ENCODE measurements at regions not wholly inside any gene's neighbourhood (a gene's known extent, or its start where the extent isn't known, plus 50 kb on each side); places are given as distances from the start of the nearest gene placed in this dataset.
A peak's percentile ranks its signal among the peaks of the same experiment; 100 is the strongest.

DNA sequence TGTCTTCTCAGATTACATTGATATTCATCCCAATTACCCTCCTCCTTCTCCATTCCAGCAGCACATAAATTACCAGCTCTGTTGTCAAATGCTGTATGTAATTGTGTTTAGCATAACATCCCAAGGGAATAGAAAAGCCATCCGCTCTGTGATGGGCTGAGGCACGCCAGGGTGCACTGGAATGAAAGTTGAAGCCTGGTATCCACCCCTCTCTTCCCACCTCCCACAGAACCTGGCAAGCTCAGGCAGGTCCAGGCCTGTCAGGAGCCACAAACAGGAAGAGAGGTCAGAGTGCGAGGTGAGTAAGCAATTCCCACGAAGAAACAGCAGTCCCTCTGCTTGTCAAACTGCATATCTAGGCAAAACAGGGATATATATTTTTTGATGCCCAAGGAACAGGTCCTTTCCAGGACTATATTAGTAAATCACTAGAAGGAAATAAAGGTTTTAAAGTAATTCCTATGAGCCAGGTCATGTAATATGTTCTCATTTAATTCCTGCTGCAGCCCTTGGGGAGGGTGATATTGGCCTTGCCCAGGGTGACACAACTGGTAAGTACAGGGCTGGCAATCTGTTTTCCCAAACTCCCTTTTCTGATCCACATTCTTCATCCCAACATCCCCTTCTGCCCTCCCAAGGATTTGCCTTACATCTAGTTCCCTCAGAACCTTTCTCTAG, 155.6 kb upstream of the GHITM start:
- Mint-ChIP-seq H3K36me3 (no peaks in the 10 kb centered on the region), H3K27ac (no peak overlapping the region), H3K27me3 (peaks cover 0 to 7% of the 10 kb centered on the region in 2 donors), H3K9me3 (no peaks in the 10 kb centered on the region), H3K4me1 (ENCODE audit: low read depth in 2 of 2) (peaks cover 0 to 11% of the 10 kb centered on the region in 2 donors), H3K4me3 (no peak overlapping the region)
- no peak for ATAC-seq
- DNase-seq (ENCODE audit: low spot score): no peak

DNA sequence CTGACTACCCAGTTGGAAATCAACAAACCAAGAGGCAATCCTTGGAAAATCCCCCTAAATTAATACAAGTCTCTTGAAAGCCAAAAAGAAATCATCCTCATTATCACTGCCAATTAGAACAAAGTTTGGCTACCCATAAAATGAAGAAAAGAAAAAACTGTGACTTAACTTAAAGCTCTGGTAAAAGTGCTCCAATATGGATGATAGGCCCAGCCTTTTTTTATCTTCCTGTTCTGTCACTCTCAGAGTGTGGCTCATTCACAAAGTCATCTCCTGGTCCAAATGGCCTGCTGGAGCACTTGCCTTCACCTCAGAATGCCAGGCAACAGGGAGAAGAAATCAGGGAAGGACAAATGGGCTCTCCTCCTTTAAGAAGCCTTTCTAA, 155.1 kb upstream of the GHITM start:
- H3K27ac Mint-ChIP-seq: no peak overlapping the region

DNA sequence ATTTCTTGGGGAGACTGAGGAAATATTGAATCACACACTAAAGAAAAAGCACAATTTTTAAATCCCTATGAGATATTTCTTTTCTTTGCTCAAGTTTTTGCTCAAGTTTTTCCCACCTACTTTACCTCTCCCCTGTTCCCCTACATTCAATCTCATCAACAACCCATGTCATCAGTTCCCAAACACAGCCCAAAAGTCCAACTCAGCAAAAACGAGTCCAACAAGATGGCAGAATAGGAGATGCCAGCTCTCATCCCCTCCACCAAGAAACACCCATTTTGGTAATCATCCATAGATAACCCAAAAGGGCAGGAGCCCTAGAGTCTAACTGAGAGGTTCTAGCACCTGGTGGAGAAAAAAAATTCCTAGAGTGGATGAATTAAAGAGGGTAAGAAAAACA, 152.5 kb upstream of the GHITM start:
- Mint-ChIP-seq H3K4me1 (ENCODE audit: low read depth in 2 of 2) (peaks cover 0 to 22% of the 10 kb centered on the region in 2 donors), H3K27me3 (peaks cover 7 to 9% of the 10 kb centered on the region in 2 donors), H3K36me3 (no peaks in the 10 kb centered on the region), H3K27ac (no peak overlapping the region), H3K4me3 (no peak overlapping the region), H3K9me3 (no peaks in the 10 kb centered on the region)
- ATAC-seq (no peak), DNase-seq (ENCODE audit: low spot score) (no peak)

More for the DNA sequence above, 155.1 kb upstream of the GHITM start:
- ATAC-seq (no peak), DNase-seq (ENCODE audit: low spot score) (no peak)
- H3K4me3 Mint-ChIP-seq: no peak overlapping the region
- peaks cover 0 to 13% of the 10 kb centered on the region in 2 donors for H3K4me1 Mint-ChIP-seq (ENCODE audit: low read depth in 2 of 2)
- H3K27me3 Mint-ChIP-seq: peaks cover 3 to 7% of the 10 kb centered on the region in 2 donors
- H3K9me3 Mint-ChIP-seq: no peaks in the 10 kb centered on the region
- H3K36me3 Mint-ChIP-seq: no peaks in the 10 kb centered on the region

DNA sequence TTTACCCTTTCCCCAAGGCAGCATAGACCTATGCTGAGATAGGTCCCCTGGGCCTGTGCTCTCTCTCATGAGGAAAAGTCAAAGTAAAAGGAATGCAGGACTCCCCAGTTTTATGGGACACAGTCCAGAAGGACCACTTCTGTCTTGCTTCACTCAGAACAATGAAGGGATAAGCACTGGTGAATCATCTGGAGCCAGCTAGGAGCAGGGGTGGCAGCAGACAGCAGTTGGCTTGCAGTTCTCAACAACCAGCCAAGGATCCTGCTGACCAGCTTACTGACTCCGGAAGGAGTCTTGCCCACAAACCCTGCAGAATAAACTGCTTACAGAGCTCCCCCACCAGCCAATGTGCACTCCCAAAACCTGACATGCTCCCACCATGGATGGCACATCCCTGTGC, 152.1 kb upstream of the GHITM start:
- Mint-ChIP-seq H3K4me1 (ENCODE audit: low read depth in 2 of 2) (peaks cover 0 to 22% of the 10 kb centered on the region in 2 donors), H3K36me3 (no peaks in the 10 kb centered on the region), H3K27ac (no peak overlapping the region), H3K9me3 (no peaks in the 10 kb centered on the region), H3K27me3 (peaks cover 7 to 8% of the 10 kb centered on the region in 2 donors), H3K4me3 (no peak overlapping the region)
- ATAC-seq (peak in 1 of 2 donors; percentile 36), DNase-seq (ENCODE audit: low spot score) (no peak)

DNA sequence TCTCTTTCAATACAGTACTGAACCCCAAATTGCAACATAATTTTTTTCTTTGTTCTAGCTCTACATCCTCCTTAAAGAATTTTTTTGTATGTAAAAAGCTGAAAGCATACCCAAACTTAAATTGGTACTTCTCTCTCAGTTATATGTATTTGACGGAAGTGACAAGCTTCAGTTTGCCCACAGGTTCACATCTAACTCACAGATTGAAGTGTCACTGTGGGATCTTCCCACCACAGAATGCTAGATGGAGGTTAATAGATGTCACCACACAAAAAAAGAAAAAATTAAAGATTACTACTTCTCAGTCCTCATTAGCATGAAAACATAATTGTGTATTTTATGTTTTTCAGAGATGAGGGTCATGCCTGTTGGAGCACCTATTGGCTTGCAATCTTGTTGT, 150.9 kb upstream of the GHITM start:
- Mint-ChIP-seq H3K4me3 (no peak overlapping the region), H3K4me1 (ENCODE audit: low read depth in 2 of 2) (peaks cover 0 to 22% of the 10 kb centered on the region in 2 donors), H3K9me3 (no peaks in the 10 kb centered on the region), H3K36me3 (no peaks in the 10 kb centered on the region), H3K27ac (no peak overlapping the region), H3K27me3 (peaks cover 5 to 7% of the 10 kb centered on the region in 2 donors)
- no peak for DNase-seq (ENCODE audit: low spot score)
- no peak for ATAC-seq

DNA sequence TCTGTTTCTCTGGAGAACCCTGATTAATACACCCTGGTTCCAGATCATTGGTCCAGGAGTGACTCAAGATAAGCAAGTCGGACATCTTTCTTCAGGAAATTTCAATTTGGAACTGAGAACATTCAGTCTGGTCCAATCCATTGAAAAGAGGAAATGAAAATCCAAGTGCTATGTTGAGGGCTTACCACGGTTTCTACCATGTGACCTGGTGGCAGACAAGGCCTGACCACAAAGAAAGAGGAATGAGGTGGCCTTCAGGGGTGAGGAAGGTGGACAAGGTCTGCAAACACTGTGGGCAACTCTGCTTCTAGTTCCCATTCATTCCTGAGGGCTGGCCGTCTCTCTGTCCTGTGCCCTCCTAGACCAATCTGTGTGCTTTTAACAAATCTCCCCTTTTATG, 149.2 kb upstream of the GHITM start:
- Mint-ChIP-seq H3K36me3 (no peaks in the 10 kb centered on the region), H3K4me1 (ENCODE audit: low read depth in 2 of 2) (peaks cover 0 to 22% of the 10 kb centered on the region in 2 donors), H3K9me3 (no peaks in the 10 kb centered on the region), H3K4me3 (no peak overlapping the region), H3K27ac (no peak overlapping the region), H3K27me3 (peaks cover 5 to 7% of the 10 kb centered on the region in 2 donors)
- ATAC-seq (peak in 1 of 2 donors; percentile 36), DNase-seq (ENCODE audit: low spot score) (no peak)

DNA sequence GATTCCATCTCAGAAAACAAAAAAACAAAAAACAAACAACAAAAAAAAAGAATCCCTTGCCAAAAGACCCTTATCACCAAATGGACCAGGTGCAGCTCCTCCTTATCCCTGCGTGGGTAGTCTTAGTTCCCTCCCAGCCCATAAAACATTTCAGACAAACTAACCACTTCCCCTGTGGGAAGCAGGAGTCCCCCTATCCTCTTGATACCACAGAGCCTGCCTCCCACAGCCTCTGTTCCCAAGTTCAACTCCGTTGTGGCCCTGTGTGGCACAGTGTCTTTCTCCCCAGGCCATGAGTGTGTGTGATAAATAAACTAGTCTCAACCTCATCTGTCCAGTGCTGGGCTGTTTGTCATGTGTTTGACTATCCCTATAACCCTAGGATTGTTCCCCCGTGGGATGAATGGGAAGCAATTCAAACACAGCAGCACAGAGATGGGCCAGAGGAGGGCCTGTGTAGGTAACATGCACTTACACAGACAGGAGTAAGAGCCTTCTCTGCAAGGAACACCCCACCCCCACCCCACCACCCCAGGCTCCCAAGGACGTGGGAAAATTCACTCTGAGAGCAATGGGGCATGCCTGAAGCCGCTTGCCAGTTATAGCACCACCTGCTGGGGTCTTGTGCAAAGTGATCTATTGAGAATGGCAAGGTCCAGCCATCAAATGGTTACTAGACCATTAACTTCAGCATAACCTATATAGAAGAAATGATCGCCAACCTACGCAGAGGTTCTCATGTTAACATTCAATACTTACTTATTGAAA, 147.1 kb upstream of the GHITM start:
- H3K4me3 Mint-ChIP-seq: no peak overlapping the region
- no peaks in the 10 kb centered on the region for H3K9me3 Mint-ChIP-seq
- no peak overlapping the region for H3K27ac Mint-ChIP-seq
- H3K4me1 Mint-ChIP-seq (ENCODE audit: low read depth in 2 of 2): peaks cover 0 to 22% of the 10 kb centered on the region in 2 donors
- DNase-seq (ENCODE audit: low spot score) (no peak), ATAC-seq (no peak)
- H3K27me3 Mint-ChIP-seq: peaks cover 2 to 7% of the 10 kb centered on the region in 2 donors
- H3K36me3 Mint-ChIP-seq: no peaks in the 10 kb centered on the region

DNA sequence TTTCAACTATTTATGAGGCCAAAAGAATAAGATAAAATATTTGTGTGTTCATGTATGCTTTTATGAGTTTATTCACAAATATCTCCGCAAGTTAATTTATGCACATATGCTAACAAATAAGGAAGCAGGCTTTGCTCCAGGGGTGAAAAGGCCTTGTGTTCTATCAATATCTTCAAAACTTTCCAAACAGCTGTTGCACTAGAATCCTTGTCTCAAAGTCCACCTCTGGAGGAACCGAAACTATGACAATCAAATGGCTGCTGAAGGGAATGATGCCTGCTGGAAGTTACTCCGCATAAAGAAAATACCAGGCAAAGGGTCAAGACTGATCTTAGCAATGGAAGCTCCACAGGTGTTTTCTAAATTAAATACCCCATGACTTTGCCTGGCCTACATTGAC, 145.0 kb upstream of the GHITM start:
- H3K27me3 Mint-ChIP-seq: peaks cover 6 to 13% of the 10 kb centered on the region in 2 donors
- no peaks in the 10 kb centered on the region for H3K9me3 Mint-ChIP-seq
- no peaks in the 10 kb centered on the region for H3K36me3 Mint-ChIP-seq
- H3K27ac Mint-ChIP-seq: no peak overlapping the region
- peaks cover 0 to 8% of the 10 kb centered on the region in 2 donors for H3K4me1 Mint-ChIP-seq (ENCODE audit: low read depth in 2 of 2)
- no peak for DNase-seq (ENCODE audit: low spot score)
- H3K4me3 Mint-ChIP-seq: no peak overlapping the region
- ATAC-seq: no peak

DNA sequence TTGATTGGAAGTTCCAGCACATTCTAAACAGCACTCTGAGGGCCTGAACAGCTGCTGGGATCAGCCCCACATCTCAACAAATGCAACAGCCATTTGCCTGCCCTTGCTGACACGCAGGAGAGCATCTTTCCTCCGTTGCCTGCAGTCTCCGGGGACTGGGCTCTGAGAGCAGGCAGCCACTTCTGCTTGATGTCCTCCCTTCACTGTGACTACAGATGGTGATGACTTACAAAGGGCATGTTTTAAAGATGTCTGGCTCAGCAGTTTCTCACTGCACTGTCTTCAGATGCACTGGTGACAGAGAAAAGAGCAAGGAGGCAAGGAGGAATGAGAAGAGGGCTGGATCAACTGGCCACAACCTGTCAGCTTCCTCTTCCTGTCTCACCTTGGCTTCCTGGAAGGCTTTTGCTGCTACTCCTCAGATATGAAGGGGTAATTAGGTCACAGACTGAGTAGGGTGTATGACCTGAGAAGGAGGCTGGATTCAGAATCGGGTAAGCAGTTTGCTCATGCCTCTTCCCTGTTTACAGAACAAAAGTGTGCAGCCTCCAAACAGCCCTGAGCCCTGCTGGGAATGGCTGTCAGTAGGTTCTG, 143.5 kb upstream of the GHITM start:
- peaks cover 10 to 21% of the 10 kb centered on the region in 2 donors for H3K27me3 Mint-ChIP-seq
- no peak overlapping the region for H3K4me3 Mint-ChIP-seq
- H3K27ac Mint-ChIP-seq: no peak overlapping the region
- H3K4me1 Mint-ChIP-seq (ENCODE audit: low read depth in 2 of 2): no peaks in the 10 kb centered on the region
- DNase-seq (ENCODE audit: low spot score) (no peak), ATAC-seq (no peak)
- no peaks in the 10 kb centered on the region for H3K36me3 Mint-ChIP-seq
- no peaks in the 10 kb centered on the region for H3K9me3 Mint-ChIP-seq

DNA sequence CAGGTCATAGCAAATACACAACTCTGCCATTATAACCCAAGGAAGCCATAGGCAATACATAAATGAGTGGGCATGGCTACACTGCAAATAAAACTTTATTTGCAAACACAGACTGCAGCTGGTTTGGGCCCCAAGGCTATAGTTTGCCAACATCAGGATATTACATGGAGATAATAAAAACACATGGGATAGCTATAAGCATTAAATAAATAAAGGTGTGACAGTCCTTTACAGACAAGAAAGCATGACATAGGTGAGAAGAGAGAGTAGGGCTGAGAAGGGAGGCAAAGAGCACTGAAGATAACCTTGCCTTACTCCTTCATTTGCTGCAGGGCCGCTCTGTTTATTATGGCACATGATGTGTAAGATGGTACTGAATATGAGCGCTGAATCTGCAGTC, 135.1 kb upstream of the GHITM start:
- Mint-ChIP-seq H3K9me3 (no peaks in the 10 kb centered on the region), H3K27ac (no peak overlapping the region), H3K4me1 (ENCODE audit: low read depth in 2 of 2) (no peaks in the 10 kb centered on the region), H3K36me3 (no peaks in the 10 kb centered on the region), H3K4me3 (no peak overlapping the region), H3K27me3 (peaks cover 23 to 38% of the 10 kb centered on the region in 2 donors)
- ATAC-seq (no peak), DNase-seq (ENCODE audit: low spot score) (no peak)

DNA sequence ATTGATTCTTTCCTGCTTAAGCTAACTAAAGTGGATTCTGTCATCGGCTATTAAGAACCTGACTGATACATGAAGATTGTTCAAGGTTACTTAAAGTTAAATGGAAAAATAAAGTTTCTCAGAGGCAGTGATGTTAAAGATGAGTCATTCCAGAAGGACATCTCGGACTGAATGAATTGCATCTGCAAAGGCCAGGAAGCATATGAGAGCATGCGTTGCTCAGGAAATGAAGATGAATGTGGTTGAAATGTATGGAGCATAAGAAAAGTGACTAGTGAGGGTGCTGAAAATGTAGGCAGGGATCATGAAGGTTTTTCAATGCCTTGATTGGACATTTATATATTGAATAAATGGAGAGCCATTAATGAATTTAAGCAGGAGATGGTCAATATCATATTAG, 133.9 kb upstream of the GHITM start:
- Mint-ChIP-seq H3K27ac (no peak overlapping the region), H3K27me3 (peaks cover 19 to 31% of the 10 kb centered on the region in 2 donors), H3K4me1 (ENCODE audit: low read depth in 2 of 2) (no peaks in the 10 kb centered on the region), H3K9me3 (no peaks in the 10 kb centered on the region), H3K36me3 (no peaks in the 10 kb centered on the region), H3K4me3 (no peak overlapping the region)
- no peak for ATAC-seq
- DNase-seq (ENCODE audit: low spot score): no peak

DNA sequence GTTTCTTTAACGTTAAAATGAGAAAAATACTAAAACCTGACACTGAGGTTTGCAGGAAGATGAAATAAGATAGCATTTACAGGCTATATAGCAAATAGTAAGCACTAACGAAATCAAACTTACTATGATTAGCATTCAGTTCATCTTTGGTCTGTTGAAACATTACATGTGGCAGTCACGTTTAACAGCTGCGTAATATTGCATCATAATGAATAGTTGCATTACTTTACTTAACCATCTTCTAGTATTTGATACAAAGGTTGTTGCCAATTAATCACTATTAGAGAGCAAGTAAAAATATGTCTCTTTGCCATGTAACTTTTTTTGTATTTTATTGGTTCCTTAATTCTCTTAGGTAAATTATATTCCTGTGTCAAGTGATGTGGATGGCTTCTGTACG, 131.8 kb upstream of the GHITM start:
- Mint-ChIP-seq H3K4me3 (no peak overlapping the region), H3K27ac (no peak overlapping the region)

DNA sequence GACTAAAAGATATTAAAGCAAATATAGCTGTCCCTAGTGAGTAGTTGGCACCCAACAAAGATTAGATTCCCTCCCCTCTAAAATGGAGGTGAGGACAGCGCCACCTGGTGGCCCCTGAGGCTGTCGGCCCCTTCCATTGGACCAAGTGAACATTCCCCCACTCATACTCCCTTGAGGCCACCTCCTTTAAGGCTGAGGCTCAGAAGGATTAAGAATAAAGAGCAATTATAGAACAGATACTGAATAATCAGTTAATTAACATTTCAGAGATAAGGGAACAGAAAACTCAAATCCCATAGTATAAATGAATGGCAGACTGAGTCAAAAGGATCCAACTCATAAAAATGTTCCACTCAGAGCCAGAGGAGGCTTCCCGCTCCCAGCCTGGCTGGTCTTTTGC, 130.4 kb upstream of the GHITM start:
- ATAC-seq (no peak), DNase-seq (ENCODE audit: low spot score) (no peak)
- peaks cover 21 to 24% of the 10 kb centered on the region in 2 donors for H3K27me3 Mint-ChIP-seq
- H3K9me3 Mint-ChIP-seq: no peaks in the 10 kb centered on the region
- H3K36me3 Mint-ChIP-seq: no peaks in the 10 kb centered on the region
- H3K4me3 Mint-ChIP-seq: no peak overlapping the region
- no peak overlapping the region for H3K27ac Mint-ChIP-seq
- H3K4me1 Mint-ChIP-seq (ENCODE audit: low read depth in 2 of 2): no peaks in the 10 kb centered on the region

More for the DNA sequence above, 131.8 kb upstream of the GHITM start:
- Mint-ChIP-seq H3K4me1 (ENCODE audit: low read depth in 2 of 2) (no peaks in the 10 kb centered on the region), H3K36me3 (no peaks in the 10 kb centered on the region), H3K9me3 (no peaks in the 10 kb centered on the region), H3K27me3 (peaks cover 22 to 27% of the 10 kb centered on the region in 2 donors)
- ATAC-seq (no peak), DNase-seq (ENCODE audit: low spot score) (no peak)

DNA sequence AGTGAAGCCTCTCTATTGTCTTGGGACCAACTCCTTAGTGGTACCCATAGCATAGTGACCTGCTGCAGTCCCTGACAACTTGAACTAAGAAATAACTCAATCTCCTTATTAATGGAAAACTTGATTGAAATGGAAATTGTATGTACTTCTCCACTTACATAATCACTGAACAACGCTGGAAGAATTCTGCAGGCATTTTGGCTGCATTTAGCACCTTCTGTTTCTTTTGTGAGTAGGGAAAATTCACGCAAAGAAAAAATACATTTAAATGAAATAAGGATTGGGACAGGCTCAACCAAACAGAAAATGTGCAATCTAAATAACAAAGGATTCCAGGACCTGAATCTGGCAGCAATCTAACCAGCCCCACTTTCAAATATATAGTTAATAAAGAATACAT, 126.9 kb upstream of the GHITM start:
- H3K4me1 Mint-ChIP-seq (ENCODE audit: low read depth in 2 of 2): no peaks in the 10 kb centered on the region
- no peaks in the 10 kb centered on the region for H3K9me3 Mint-ChIP-seq
- H3K27ac Mint-ChIP-seq: no peak overlapping the region

More for the DNA sequence above, 126.9 kb upstream of the GHITM start:
- no peak for DNase-seq (ENCODE audit: low spot score)
- H3K36me3 Mint-ChIP-seq: no peaks in the 10 kb centered on the region
- H3K4me3 Mint-ChIP-seq: no peak overlapping the region
- no peak for ATAC-seq
- peaks cover 11 to 17% of the 10 kb centered on the region in 2 donors for H3K27me3 Mint-ChIP-seq

All from natural killer cell treated with Interleukin-12 subunit alpha and Interleukin-12 subunit beta and Interleukin-15 and Interleukin-18, amount 100 ng/mL, for 72 hours (primary cell).